ENCODE measurements at regions not wholly inside any gene's neighbourhood (a gene's known extent, or its start where the extent isn't known, plus 50 kb on each side); places are given as distances from the start of the nearest gene placed in this dataset.

DNA sequence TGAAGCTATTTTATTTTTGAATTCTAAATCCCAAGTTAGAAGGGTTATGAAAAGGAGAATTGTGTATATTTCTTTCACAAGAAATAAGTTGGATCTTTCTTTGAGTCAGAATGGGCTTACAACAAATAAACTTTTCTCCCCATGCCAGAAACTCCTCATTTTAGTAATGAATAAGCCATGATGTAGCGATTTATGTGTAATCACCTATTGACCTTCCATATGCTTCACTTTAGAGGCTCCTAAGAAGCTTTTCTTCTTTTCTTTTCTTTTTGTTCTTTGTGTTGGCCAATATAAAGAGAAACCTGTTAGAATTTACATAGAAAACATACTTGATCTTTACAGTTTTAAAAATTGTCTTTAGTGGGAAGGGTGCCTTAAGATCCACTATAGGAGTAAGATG, 370.2 kb downstream of the UTRN start:
- TF ChIP-seq, protein P1, sequence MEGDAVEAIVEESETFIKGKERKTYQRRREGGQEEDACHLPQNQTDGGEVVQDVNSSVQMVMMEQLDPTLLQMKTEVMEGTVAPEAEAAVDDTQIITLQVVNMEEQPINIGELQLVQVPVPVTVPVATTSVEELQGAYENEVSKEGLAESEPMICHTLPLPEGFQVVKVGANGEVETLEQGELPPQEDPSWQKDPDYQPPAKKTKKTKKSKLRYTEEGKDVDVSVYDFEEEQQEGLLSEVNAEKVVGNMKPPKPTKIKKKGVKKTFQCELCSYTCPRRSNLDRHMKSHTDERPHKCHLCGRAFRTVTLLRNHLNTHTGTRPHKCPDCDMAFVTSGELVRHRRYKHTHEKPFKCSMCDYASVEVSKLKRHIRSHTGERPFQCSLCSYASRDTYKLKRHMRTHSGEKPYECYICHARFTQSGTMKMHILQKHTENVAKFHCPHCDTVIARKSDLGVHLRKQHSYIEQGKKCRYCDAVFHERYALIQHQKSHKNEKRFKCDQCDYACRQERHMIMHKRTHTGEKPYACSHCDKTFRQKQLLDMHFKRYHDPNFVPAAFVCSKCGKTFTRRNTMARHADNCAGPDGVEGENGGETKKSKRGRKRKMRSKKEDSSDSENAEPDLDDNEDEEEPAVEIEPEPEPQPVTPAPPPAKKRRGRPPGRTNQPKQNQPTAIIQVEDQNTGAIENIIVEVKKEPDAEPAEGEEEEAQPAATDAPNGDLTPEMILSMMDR (IDR thresholded peaks at IDR 0.05), result no peak
- no peak for TF ChIP-seq EZH2 (IDR thresholded peaks at IDR 0.05; ENCODE audit: borderline replicate concordance, insufficient read depth, low read depth, low read length, poor library complexity, severe bottlenecking)
